Body of pancreas (tissue), 4 donors: ENCODE measurements at regions not wholly inside any gene's neighbourhood (a gene's known extent, or its start where the extent isn't known, plus 50 kb on each side); places are given as distances from the start of the nearest gene placed in this dataset.

Source experiments
- ATAC-seq: fragments of 150-250 bp; one replicate; pipeline ENCODE4 v1.9.1; 2016
- DNase-seq, 4 donors: peaks; one replicate each; pipeline ENCODE4 v3.0.0-alpha.2; 2019
- H3K27ac ChIP-seq, 4 donors: fragments of 200-600 bp; sonication (generic); 1 replicate in 3 of 4; 2 replicates in 1 of 4; pipeline versions ENCODE4 v1.5.1 to v1.6.1; 2016 to 2019; ENCODE audit warnings: mild to moderate bottlenecking in 1 of 4, mixed read lengths in 1 of 4, moderate library complexity in 1 of 4
- H3K27me3 ChIP-seq, 2 donors: fragments of 200-600 bp; sonication (generic); one replicate each; pipeline ENCODE4 v1.6.0; 2016; ENCODE audit warnings: mild to moderate bottlenecking in 1 of 2
- H3K36me3 ChIP-seq, 2 donors: fragments of 200-600 bp; sonication (generic); replicated peaks in 1 of 2; 2 replicates each; pipeline ENCODE4 v1.5.1; 2016; ENCODE audit warnings: low read depth in 2 of 2; ENCODE audit not compliant: insufficient read depth in 1 of 2
- H3K4me1 ChIP-seq: fragments of 200-600 bp; sonication (generic); one replicate; pipeline ENCODE4 v1.6.0; 2016
- H3K4me3 ChIP-seq, 2 donors: fragments of 200-600 bp; sonication (generic); 1 replicate in 1 of 2; 2 replicates in 1 of 2; pipeline ENCODE4 v1.5.1; 2016 to 2019
- H3K9me3 ChIP-seq, 3 donors: fragments of 200-600 bp; sonication (generic); 1 replicate in 2 of 3; 2 replicates in 1 of 3; pipeline ENCODE4 v1.5.1; 2016
- CTCF ChIP-seq, 7 experiments: fragments of 450-650 bp in 4 of 7; fragments of 200-600 bp in 3 of 7; sonication (generic) in 3 of 7; IDR thresholded peaks; one replicate each; pipeline ENCODE4 v1.5.1; 2016 to 2019; ENCODE audit warnings: antibody characterized with exemption in 7 of 7
- POLR2A ChIP-seq, 3 donors: fragments of 450-650 bp; IDR thresholded peaks; one replicate each; pipeline ENCODE4 v1.6.1; 2016; ENCODE audit warnings: antibody characterized with exemption in 3 of 3, mild to moderate bottlenecking in 2 of 3
- WGBS, 2 donors: methylation state at CpG; one replicate each; pipeline ENCODE4 v1.1.5; 2017; 5-methylcytosine and 5-hydroxymethylcytosine counted together
- intact Hi-C: fragments of 100-400 bp; cut with DNase I; formaldehyde crosslinking; loops from one replicate; pipeline ENCODE4 v1.15.1; 2023

DNA sequence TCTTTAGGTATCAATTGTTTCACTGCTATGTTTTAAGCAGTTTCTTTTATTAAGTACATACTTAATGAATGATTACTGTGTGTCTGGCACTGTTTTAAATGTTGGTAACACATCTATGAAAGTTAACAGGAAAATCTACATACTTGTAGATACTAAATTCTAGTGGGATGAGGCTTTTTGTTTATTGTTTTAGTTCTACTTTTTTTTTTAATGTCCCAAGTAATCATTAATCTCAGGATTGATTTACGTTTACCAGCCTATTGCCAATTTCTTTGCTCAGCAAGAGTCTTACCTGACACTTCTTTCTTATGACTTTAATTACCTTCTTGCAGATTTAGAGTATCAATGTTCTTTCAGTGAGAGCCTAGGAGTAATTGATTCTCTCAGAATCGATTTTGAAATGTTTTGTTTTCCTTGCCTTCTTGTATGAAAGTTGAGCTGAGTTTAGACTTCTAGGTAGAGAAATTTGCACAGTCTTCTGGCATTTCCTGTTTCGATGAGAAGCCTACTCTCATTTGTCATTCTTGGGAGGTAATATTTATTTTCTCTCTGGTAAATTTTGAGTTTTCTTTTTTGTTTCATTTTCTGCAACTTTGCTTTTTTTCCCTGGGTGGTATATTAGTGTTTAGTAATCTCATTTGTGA is 235.2 kb upstream of the ANKRD50 start:
- Histone ChIP-seq H3K4me3 (no peak overlapping the region), H3K27ac (peak overlapping the region in 3 of 4 donors; percentile 41 to 73 (median 54))

GRCh38 chr4:124946696-124947095 is 234.2 kb upstream of the ANKRD50 start:
- intact Hi-C loops, result no loop called here
- TF ChIP-seq CTCF (IDR thresholded peaks at IDR 0.05) (no peak), POLR2A (IDR thresholded peaks at IDR 0.05) (no peak)
- H3K27me3 ChIP-seq, result no peaks in the 10 kb centered on the region
- ATAC-seq (peak; percentile 72), DNase-seq (peak in 2 of 4 donors; percentile 16 to 20)
- H3K27ac ChIP-seq, result peak overlapping the region in 3 of 4 donors; percentile 41 to 73 (median 52)
- H3K9me3 ChIP-seq, result no peaks in the 10 kb centered on the region
- peaks cover 27% of the 10 kb centered on the region for H3K4me1 ChIP-seq
- whole genome bisulfite sequencing, 2 donors, result 18 to 44% methylated on average over 2 of the region's 2 CpGs
- no peaks in the 10 kb centered on the region for H3K36me3 ChIP-seq
- no peak overlapping the region for H3K4me3 ChIP-seq

More for the DNA sequence above, 235.2 kb upstream of the ANKRD50 start:
- WGBS, 2 donors, result 14 to 17% methylated on average over 3 of the region's 3 CpGs
- H3K4me1 ChIP-seq, result peaks cover 27% of the 10 kb centered on the region
- H3K9me3 ChIP-seq, result no peaks in the 10 kb centered on the region
- no peaks in the 10 kb centered on the region for H3K36me3 ChIP-seq
- no peaks in the 10 kb centered on the region for H3K27me3 ChIP-seq
- DNase-seq (no peak), ATAC-seq (peak; percentile 36)
- no peak for TF ChIP-seq POLR2A (IDR thresholded peaks at IDR 0.05)
- no peak for TF ChIP-seq CTCF (IDR thresholded peaks at IDR 0.05)
- intact Hi-C loops, result no loop called here

- Histone ChIP-seq H3K36me3 (no peaks in the 10 kb centered on the region), H3K27me3 (no peaks in the 10 kb centered on the region), H3K4me1 (peaks cover 34% of the 10 kb centered on the region), H3K9me3 (no peaks in the 10 kb centered on the region), H3K27ac (peak overlapping the region in 1 of 4 donors; percentile 13), H3K4me3 (no peak overlapping the region)
- WGBS, 2 donors, result 37 to 39% methylated on average over 1 of the region's 1 CpG
- ATAC-seq (peak; percentile 62), DNase-seq (no peak)
- TF ChIP-seq POLR2A (IDR thresholded peaks at IDR 0.05) (no peak), CTCF (IDR thresholded peaks at IDR 0.05) (no peak)
- intact Hi-C loops, result no loop called here
Measured at GRCh38 chr4:124945422-124945821, 232.9 kb upstream of the ANKRD50 start.

- ATAC-seq (no peak), DNase-seq (no peak)
- H3K4me3 ChIP-seq, result no peak overlapping the region
- H3K36me3 ChIP-seq, result no peaks in the 10 kb centered on the region
- TF ChIP-seq CTCF (IDR thresholded peaks at IDR 0.05) (no peak), POLR2A (IDR thresholded peaks at IDR 0.05) (no peak)
- intact Hi-C loops, result no loop called here
- H3K4me1 ChIP-seq, result peaks cover 43% of the 10 kb centered on the region
- H3K9me3 ChIP-seq, result no peaks in the 10 kb centered on the region
- no peak overlapping the region for H3K27ac ChIP-seq
- 82 to 91% methylated on average over 7 of the region's 7 CpGs for whole genome bisulfite sequencing, 2 donors
- no peaks in the 10 kb centered on the region for H3K27me3 ChIP-seq
Measured at GRCh38 chr4:124943938-124944337, 231.4 kb upstream of the ANKRD50 start.
